HEK293 (cell line): ENCODE measurements at regions not wholly inside any gene's neighbourhood (a gene's known extent, or its start where the extent isn't known, plus 50 kb on each side); places are given as distances from the start of the nearest gene placed in this dataset.

ENCODE experiments used
- ATF2 ChIP-seq: fragments of 450-650 bp; formaldehyde crosslinking; IDR thresholded peaks from 2 replicates; pipeline ENCODE4 v1.5.1; 2016; ENCODE audit warnings: missing biosample characterization, missing genetic modification characterization, low read depth
- CTCF ChIP-seq: fragments of 450-650 bp; formaldehyde crosslinking; IDR thresholded peaks from 2 replicates; pipeline ENCODE4 v1.5.1; 2016; ENCODE audit warnings: missing biosample characterization, missing genetic modification characterization
- GLIS1 ChIP-seq: fragments of 450-650 bp; formaldehyde crosslinking; IDR thresholded peaks from 2 replicates; pipeline ENCODE4 v1.5.1; 2016; ENCODE audit warnings: missing biosample characterization, missing genetic modification characterization
- HOXA7 ChIP-seq: sonication (generic); formaldehyde crosslinking; IDR thresholded peaks from 2 replicates; pipeline ENCODE4 v1.8.1; 2022; ENCODE audit warnings: missing genetic modification reagents, borderline replicate concordance
- INSM2 ChIP-seq: fragments of 450-650 bp; formaldehyde crosslinking; IDR thresholded peaks from 2 replicates; pipeline ENCODE4 v1.5.1; 2016; ENCODE audit warnings: missing biosample characterization, missing genetic modification characterization
- PRDM1 ChIP-seq: fragments of 450-650 bp; formaldehyde crosslinking; IDR thresholded peaks from 2 replicates; pipeline ENCODE4; 2016; ENCODE audit warnings: missing biosample characterization, missing genetic modification characterization
- PRDM4 ChIP-seq: fragments of 450-650 bp; formaldehyde crosslinking; IDR thresholded peaks from 2 replicates; pipeline ENCODE4 v1.5.1; 2017; ENCODE audit warnings: missing biosample characterization, missing genetic modification characterization
- REST ChIP-seq: fragments of 450-650 bp; formaldehyde crosslinking; IDR thresholded peaks from 2 replicates; pipeline ENCODE4 v1.5.1; 2016; ENCODE audit warnings: missing biosample characterization, missing genetic modification characterization
- SETDB1 ChIP-seq: IDR thresholded peaks from one replicate; pipeline ENCODE4 v1.6.1; 2017; ENCODE audit warnings: mild to moderate bottlenecking, low read length, moderate library complexity, mixed read lengths; ENCODE audit not compliant: insufficient read length
- SP3 ChIP-seq: fragments of 450-650 bp; formaldehyde crosslinking; IDR thresholded peaks from 2 replicates; pipeline ENCODE4 v1.5.1; 2016; ENCODE audit warnings: missing biosample characterization, missing genetic modification characterization
- SP7 ChIP-seq: fragments of 450-650 bp; formaldehyde crosslinking; IDR thresholded peaks from 2 replicates; pipeline ENCODE4 v1.5.1; 2016; ENCODE audit warnings: missing biosample characterization, missing genetic modification characterization
- TCF7L2 ChIP-seq: IDR thresholded peaks from 2 replicates; pipeline ENCODE4 v1.6.1; 2011; ENCODE audit warnings: low read depth, mild to moderate bottlenecking, inconsistent platforms, low read length, moderate library complexity, borderline replicate concordance
- ZEB2 ChIP-seq: fragments of 450-650 bp; formaldehyde crosslinking; IDR thresholded peaks from 2 replicates; pipeline ENCODE4 v1.5.1; 2016; ENCODE audit warnings: missing biosample characterization, missing genetic modification characterization
- ZNF157 ChIP-seq: fragments of 450-650 bp; formaldehyde crosslinking; IDR thresholded peaks from 2 replicates; pipeline ENCODE4 v1.5.1; 2016; ENCODE audit warnings: missing biosample characterization, missing genetic modification characterization
- ZNF175 ChIP-seq: fragments of 450-650 bp; formaldehyde crosslinking; IDR thresholded peaks from 2 replicates; pipeline ENCODE4 v1.5.1; 2016; ENCODE audit warnings: missing biosample characterization, missing genetic modification characterization
- ZNF223 ChIP-seq: fragments of 450-650 bp; formaldehyde crosslinking; IDR thresholded peaks from 2 replicates; pipeline ENCODE4 v1.5.1; 2016; ENCODE audit warnings: missing biosample characterization, missing genetic modification characterization
- ZNF514 ChIP-seq: fragments of 450-650 bp; formaldehyde crosslinking; IDR thresholded peaks from 2 replicates; pipeline ENCODE4 v1.5.1; 2016; ENCODE audit warnings: missing biosample characterization, missing genetic modification characterization
- ZNF518A ChIP-seq: fragments of 450-650 bp; formaldehyde crosslinking; conservative IDR thresholded peaks from 2 replicates; pipeline ENCODE4 v1.5.1; 2016; ENCODE audit warnings: low read depth, missing biosample characterization, missing genetic modification characterization
- ZNF610 ChIP-seq: fragments of 450-650 bp; formaldehyde crosslinking; IDR thresholded peaks from 2 replicates; pipeline ENCODE4 v1.5.1; 2016; ENCODE audit warnings: missing biosample characterization, missing genetic modification characterization, borderline replicate concordance
- ZNF624 ChIP-seq: fragments of 450-650 bp; formaldehyde crosslinking; IDR thresholded peaks from 2 replicates; pipeline ENCODE4 v1.5.1; 2017; ENCODE audit warnings: missing biosample characterization, missing genetic modification characterization
- ZNF677 ChIP-seq: fragments of 450-650 bp; IDR thresholded peaks from 2 replicates; pipeline ENCODE4 v1.5.0; 2018; ENCODE audit warnings: missing biosample characterization, mild to moderate bottlenecking, missing genetic modification characterization, moderate library complexity
- ZNF837 ChIP-seq: fragments of 450-650 bp; formaldehyde crosslinking; IDR thresholded peaks from 2 replicates; pipeline ENCODE4 v1.5.1; 2016; ENCODE audit warnings: missing biosample characterization, missing genetic modification characterization

- no peak for TF ChIP-seq ZNF677
- no peak for TF ChIP-seq ZNF157 (tag by site-specific recombination)
- TF ChIP-seq ATF2: no peak
- no peak for TF ChIP-seq REST (tag by site-specific recombination)
- no peak for TF ChIP-seq ZNF514
- no peak for TF ChIP-seq ZNF624 (tag by site-specific recombination)
- no peak for TF ChIP-seq TCF7L2
- TF ChIP-seq PRDM1 (tag by site-specific recombination): peak; percentile 75
- TF ChIP-seq HOXA7 (CRISPR knock-in tag): no peak
- no peak for TF ChIP-seq SP3 (tag by site-specific recombination)
- no peak for TF ChIP-seq ZNF223
- no peak for TF ChIP-seq ZNF518A (tag by site-specific recombination)
- 0 out of 2 replicates have a peak, but pooled peaks have one; percentile 52 for TF ChIP-seq ZEB2 (tag by site-specific recombination)
- no peak for TF ChIP-seq ZNF175 (tag by site-specific recombination)
- peak; percentile 70 for TF ChIP-seq SP7 (tag by site-specific recombination)
- peak; percentile 89 for TF ChIP-seq GLIS1 (tag by site-specific recombination)
- TF ChIP-seq CTCF (tag by site-specific recombination): no peak
- TF ChIP-seq PRDM4: peak; percentile 75
- no peak for TF ChIP-seq ZNF610 (tag by site-specific recombination)
- no peak for TF ChIP-seq SETDB1
- no peak for TF ChIP-seq ZNF837 (tag by site-specific recombination)
- TF ChIP-seq INSM2 (tag by site-specific recombination): no peak
Observed at GRCh38 chr12:53867216-53868012, 71.2 kb upstream of the HOXC13 start (continued).
